GM21786 (cell line): ENCODE measurements at regions not wholly inside any gene's neighbourhood (a gene's known extent, or its start where the extent isn't known, plus 50 kb on each side); places are given as distances from the start of the nearest gene placed in this dataset.

Source experiments
- ATAC-seq: cut with Tn5 transposase; IDR thresholded peaks from one replicate; pipeline ENCODE4 v1.9.1; 2021; ENCODE audit not compliant: unreplicated experiment

- ATAC-seq, result no peak
These were observed 88.4 kb downstream of the CTTN start for GRCh38 chr11:70486731-70487130.

GRCh38 chr11:70487160-70487559 is 88.8 kb downstream of the CTTN start:
- no peak for ATAC-seq

- ATAC-seq, result no peak
These were observed 89.4 kb downstream of the CTTN start for GRCh38 chr11:70487756-70488155.

GRCh38 chr11:70488171-70488703 is 89.9 kb downstream of the CTTN start:
- no peak for ATAC-seq

GRCh38 chr11:70489276-70489675 is 90.9 kb downstream of the CTTN start:
- no peak for ATAC-seq

- ATAC-seq, result no peak
These were observed 91.9 kb downstream of the CTTN start for GRCh38 chr11:70490208-70490607.

- ATAC-seq, result no peak
These were observed 92.6 kb downstream of the CTTN start for GRCh38 chr11:70490723-70491558.

- no peak for ATAC-seq
These were observed 93.6 kb downstream of the CTTN start for GRCh38 chr11:70491696-70492472.

GRCh38 chr11:70493089-70493474 is 94.8 kb downstream of the CTTN start:
- ATAC-seq, result no peak

- ATAC-seq, result no peak
These were observed 95.6 kb downstream of the CTTN start for GRCh38 chr11:70493891-70494290.

GRCh38 chr11:70494559-70495350 is 96.4 kb downstream of the CTTN start:
- ATAC-seq, result no peak

GRCh38 chr11:70495351-70496310 is 97.3 kb downstream of the CTTN start:
- ATAC-seq, result no peak

GRCh38 chr11:70496591-70497535 is 98.5 kb downstream of the CTTN start:
- ATAC-seq, result no peak

- ATAC-seq, result no peak
These were observed 99.3 kb downstream of the CTTN start for GRCh38 chr11:70497536-70498075.

- ATAC-seq, result no peak
These were observed 99.8 kb downstream of the CTTN start for GRCh38 chr11:70498171-70498571.

GRCh38 chr11:70498976-70499801 is 100.9 kb downstream of the CTTN start:
- ATAC-seq, result no peak

- no peak for ATAC-seq
These were observed 101.9 kb downstream of the CTTN start for GRCh38 chr11:70500076-70500847.
